ENCODE measurements at regions not wholly inside any gene's neighbourhood (a gene's known extent, or its start where the extent isn't known, plus 50 kb on each side); places are given as distances from the start of the nearest gene placed in this dataset.
"Not testable (repeated sequence)": the region's sequence is repeated elsewhere in the genome, so short reads cannot be mapped to it uniquely, and the experiment has no call there.

DNA sequence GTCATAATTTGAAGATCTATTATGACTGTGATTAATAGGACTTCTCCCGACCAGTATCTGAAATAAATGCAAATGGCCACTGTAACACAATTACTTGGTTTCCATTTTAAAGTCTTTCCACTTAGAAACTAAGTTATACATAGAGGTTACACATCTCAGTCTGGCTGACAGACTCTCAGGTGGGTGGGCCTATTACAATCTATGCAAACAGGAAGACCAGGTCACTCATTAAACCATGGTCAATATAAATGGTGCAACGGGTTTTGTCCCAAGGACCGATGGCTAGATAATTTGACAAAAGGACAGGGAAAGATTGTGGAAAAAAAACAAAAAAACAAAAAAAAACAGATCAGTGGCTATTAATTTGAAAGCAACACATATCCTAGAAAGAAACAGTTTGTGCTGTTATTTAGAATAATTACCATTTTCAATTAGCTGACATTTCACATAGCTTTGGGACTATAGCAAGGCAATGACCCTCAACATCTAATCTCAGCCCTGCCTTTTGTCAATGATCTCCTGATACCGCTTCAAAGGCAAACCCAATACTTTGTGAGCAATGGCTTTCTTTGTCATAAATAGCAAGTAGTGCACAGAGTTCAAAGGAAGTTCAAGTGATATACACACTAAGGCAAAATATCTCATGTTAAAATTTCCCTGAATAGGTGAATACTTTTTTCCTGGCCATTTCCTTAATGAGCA is 50.8 kb upstream of the LYSMD4 start:
- H3K4me1 ChIP-seq (ENCODE audit: insufficient read depth, low read length); DNase-seq; H3K36me3 ChIP-seq (ENCODE audit: insufficient read depth, low read length); H3K4me3 Mint-ChIP-seq; H3K27ac Mint-ChIP-seq; H3K4me3 ChIP-seq (ENCODE audit: low read length); POLR2A ChIA-PET; H3K27me3 ChIP-seq (ENCODE audit: control insufficient read depth in 1 of 2, insufficient read depth in 2 of 2, low read length in 2 of 2); H3K9me3 Mint-ChIP-seq; H3K4me1 Mint-ChIP-seq (ENCODE audit: low read depth); H3K36me3 Mint-ChIP-seq (ENCODE audit: low read depth); intact Hi-C loops (cut with DNase I, micrococcal nuclease); H3K9me3 ChIP-seq (ENCODE audit: control insufficient read depth in 1 of 2, insufficient read depth in 1 of 2, low read length in 2 of 2); CTCF ChIA-PET; ATAC-seq (ENCODE audit: poor library complexity); H3K27ac ChIP-seq (ENCODE audit: low read depth in 1 of 2, low read length in 2 of 2); H3K27me3 Mint-ChIP-seq: not testable (repeated sequence)
